NCI-H2196 treated with DMSO at 0.1 percent for 48 hours (cell line): ENCODE measurements at regions not wholly inside any gene's neighbourhood (a gene's known extent, or its start where the extent isn't known, plus 50 kb on each side); places are given as distances from the start of the nearest gene placed in this dataset.

Source experiments
- DNase-seq: peaks from one replicate; lab custom pipeline; 2025; ENCODE audit not compliant: unreplicated experiment; lab: John Stamatoyannopoulos, UW

GRCh38 chr2:221708902-221709301, 136.8 kb upstream of the EPHA4 start:
- no peak for DNase-seq

GRCh38 chr2:221705185-221705877, 133.2 kb upstream of the EPHA4 start:
- DNase-seq, result no peak

- DNase-seq, result no peak
Measured at GRCh38 chr2:221704442-221704841, 132.3 kb upstream of the EPHA4 start.

- DNase-seq, result no peak
Measured at GRCh38 chr2:221693365-221693764, 121.3 kb upstream of the EPHA4 start.

- no peak for DNase-seq
Measured at GRCh38 chr2:221691571-221691970, 119.5 kb upstream of the EPHA4 start.

GRCh38 chr2:221689140-221689539, 117.0 kb upstream of the EPHA4 start:
- no peak for DNase-seq

GRCh38 chr2:221680548-221680947, 108.4 kb upstream of the EPHA4 start:
- DNase-seq, result no peak

GRCh38 chr2:221677688-221678087, 105.6 kb upstream of the EPHA4 start:
- no peak for DNase-seq

- DNase-seq, result no peak
Measured at GRCh38 chr2:221676566-221677172, 104.6 kb upstream of the EPHA4 start.

- no peak for DNase-seq
Measured at GRCh38 chr2:221675201-221675908, 103.3 kb upstream of the EPHA4 start.

- DNase-seq, result no peak
Measured at GRCh38 chr2:221674446-221674845, 102.3 kb upstream of the EPHA4 start.

GRCh38 chr2:221673248-221673647, 101.1 kb upstream of the EPHA4 start:
- no peak for DNase-seq

- DNase-seq, result no peak
Measured at GRCh38 chr2:221671515-221671914, 99.4 kb upstream of the EPHA4 start.

GRCh38 chr2:221662689-221663391, 90.7 kb upstream of the EPHA4 start:
- DNase-seq, result no peak

GRCh38 chr2:221657806-221658205, 85.7 kb upstream of the EPHA4 start:
- DNase-seq, result no peak

GRCh38 chr2:221655300-221655699, 83.2 kb upstream of the EPHA4 start:
- DNase-seq, result no peak

- no peak for DNase-seq
Measured at GRCh38 chr2:221653182-221653581, 81.1 kb upstream of the EPHA4 start.

- no peak for DNase-seq
Measured at GRCh38 chr2:221649051-221649775, 77.1 kb upstream of the EPHA4 start.

- no peak for DNase-seq
Measured at GRCh38 chr2:221642447-221642846, 70.3 kb upstream of the EPHA4 start.

GRCh38 chr2:221641181-221641871, 69.2 kb upstream of the EPHA4 start:
- no peak for DNase-seq
